ENCODE measurements at regions not wholly inside any gene's neighbourhood (a gene's known extent, or its start where the extent isn't known, plus 50 kb on each side); places are given as distances from the start of the nearest gene placed in this dataset.

DNA sequence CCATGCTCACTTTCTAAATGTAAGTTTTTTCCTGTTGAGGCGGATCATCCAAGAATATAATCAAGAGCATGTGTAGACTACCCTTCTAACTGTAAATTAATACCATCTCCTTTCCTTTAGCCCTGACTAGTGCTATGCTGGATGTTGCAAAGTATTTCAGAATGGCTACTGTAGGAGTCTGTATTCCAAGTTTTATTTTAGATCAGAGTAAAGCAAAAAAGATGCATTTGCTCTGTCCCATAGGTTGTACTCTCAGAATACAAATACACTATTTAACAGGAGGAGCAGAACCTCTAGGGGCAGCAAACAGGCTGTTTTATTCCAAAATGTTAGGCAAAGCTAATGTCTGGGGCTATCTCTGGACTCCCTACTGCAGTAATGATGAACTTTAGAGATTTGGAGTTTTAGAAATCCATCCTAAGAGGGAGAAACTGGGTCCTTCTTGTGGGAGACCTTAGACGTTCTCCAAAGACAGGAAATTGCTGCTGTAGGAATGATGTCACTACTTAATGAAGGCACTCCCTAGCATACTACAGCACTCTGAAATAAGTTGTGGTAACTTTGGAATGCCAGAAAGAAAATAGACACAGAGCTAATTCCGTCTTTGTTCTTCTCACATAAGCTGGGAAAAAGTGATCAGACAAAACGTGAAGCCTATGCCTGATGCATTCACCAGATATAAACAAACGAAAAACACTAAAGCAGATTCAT is 392.4 kb upstream of the HS3ST5 start:
- POLR2A ChIA-PET: no interaction called here
- Histone ChIP-seq H3K27ac (ENCODE audit: low read depth, low read length) (no peak overlapping the region), H2AFZ (ENCODE audit: low read depth, low read length, poor library complexity, severe bottlenecking) (no peak overlapping the region), H3K9ac (ENCODE audit: low read length) (no peak overlapping the region), H3K9me2 (ENCODE audit: insufficient read depth) (no peaks in the 10 kb centered on the region), H4K20me1 (ENCODE audit: insufficient read depth) (no peaks in the 10 kb centered on the region; the same call in 1 of the 2 replicates), H3K4me1 (ENCODE audit: control insufficient read depth in 1 of 2, insufficient read depth in 2 of 2, low read length in 2 of 2) (no peaks in the 10 kb centered on the region), H3K27me3 (ENCODE audit: insufficient read depth, low read length) (no peaks in the 10 kb centered on the region), H3K9me3 (ENCODE audit: control insufficient read depth in 1 of 2, insufficient read depth in 1 of 2, low read depth in 1 of 2, low read length in 2 of 2) (no peaks in the 10 kb centered on the region), H3K36me3 (ENCODE audit: control insufficient read depth in 1 of 2, insufficient read depth in 2 of 2, low read length in 2 of 2) (no peaks in the 10 kb centered on the region), H3K4me3 (replicated peaks in 1 of 2; ENCODE audit: low read depth in 1 of 2, low read length in 2 of 2) (no peak overlapping the region), H3K79me2 (ENCODE audit: insufficient read depth, low read length) (no peaks in the 10 kb centered on the region), H3K4me2 (ENCODE audit: low read length) (no peak overlapping the region)
- TF ChIP-seq, protein P1, sequence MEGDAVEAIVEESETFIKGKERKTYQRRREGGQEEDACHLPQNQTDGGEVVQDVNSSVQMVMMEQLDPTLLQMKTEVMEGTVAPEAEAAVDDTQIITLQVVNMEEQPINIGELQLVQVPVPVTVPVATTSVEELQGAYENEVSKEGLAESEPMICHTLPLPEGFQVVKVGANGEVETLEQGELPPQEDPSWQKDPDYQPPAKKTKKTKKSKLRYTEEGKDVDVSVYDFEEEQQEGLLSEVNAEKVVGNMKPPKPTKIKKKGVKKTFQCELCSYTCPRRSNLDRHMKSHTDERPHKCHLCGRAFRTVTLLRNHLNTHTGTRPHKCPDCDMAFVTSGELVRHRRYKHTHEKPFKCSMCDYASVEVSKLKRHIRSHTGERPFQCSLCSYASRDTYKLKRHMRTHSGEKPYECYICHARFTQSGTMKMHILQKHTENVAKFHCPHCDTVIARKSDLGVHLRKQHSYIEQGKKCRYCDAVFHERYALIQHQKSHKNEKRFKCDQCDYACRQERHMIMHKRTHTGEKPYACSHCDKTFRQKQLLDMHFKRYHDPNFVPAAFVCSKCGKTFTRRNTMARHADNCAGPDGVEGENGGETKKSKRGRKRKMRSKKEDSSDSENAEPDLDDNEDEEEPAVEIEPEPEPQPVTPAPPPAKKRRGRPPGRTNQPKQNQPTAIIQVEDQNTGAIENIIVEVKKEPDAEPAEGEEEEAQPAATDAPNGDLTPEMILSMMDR (IDR thresholded peaks at IDR 0.05 in 2 of 3, conservative IDR thresholded peaks at IDR 0.05 in 1 of 3; ENCODE audit: borderline replicate concordance in 1 of 3, insufficient read depth in 1 of 3, low read depth in 2 of 3, low read length in 2 of 3): no peak
- TF ChIP-seq EZH2phosphoT487 (IDR thresholded peaks at IDR 0.05; ENCODE audit: borderline replicate concordance): no peak
- TF ChIP-seq, protein P2, sequence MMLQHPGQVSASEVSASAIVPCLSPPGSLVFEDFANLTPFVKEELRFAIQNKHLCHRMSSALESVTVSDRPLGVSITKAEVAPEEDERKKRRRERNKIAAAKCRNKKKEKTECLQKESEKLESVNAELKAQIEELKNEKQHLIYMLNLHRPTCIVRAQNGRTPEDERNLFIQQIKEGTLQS (IDR thresholded peaks at IDR 0.05): no peak
- no peak for TF ChIP-seq POLR2AphosphoS5 (IDR thresholded peaks at IDR 0.05; ENCODE audit: low read depth, low read length)
- TF ChIP-seq, protein P3, sequence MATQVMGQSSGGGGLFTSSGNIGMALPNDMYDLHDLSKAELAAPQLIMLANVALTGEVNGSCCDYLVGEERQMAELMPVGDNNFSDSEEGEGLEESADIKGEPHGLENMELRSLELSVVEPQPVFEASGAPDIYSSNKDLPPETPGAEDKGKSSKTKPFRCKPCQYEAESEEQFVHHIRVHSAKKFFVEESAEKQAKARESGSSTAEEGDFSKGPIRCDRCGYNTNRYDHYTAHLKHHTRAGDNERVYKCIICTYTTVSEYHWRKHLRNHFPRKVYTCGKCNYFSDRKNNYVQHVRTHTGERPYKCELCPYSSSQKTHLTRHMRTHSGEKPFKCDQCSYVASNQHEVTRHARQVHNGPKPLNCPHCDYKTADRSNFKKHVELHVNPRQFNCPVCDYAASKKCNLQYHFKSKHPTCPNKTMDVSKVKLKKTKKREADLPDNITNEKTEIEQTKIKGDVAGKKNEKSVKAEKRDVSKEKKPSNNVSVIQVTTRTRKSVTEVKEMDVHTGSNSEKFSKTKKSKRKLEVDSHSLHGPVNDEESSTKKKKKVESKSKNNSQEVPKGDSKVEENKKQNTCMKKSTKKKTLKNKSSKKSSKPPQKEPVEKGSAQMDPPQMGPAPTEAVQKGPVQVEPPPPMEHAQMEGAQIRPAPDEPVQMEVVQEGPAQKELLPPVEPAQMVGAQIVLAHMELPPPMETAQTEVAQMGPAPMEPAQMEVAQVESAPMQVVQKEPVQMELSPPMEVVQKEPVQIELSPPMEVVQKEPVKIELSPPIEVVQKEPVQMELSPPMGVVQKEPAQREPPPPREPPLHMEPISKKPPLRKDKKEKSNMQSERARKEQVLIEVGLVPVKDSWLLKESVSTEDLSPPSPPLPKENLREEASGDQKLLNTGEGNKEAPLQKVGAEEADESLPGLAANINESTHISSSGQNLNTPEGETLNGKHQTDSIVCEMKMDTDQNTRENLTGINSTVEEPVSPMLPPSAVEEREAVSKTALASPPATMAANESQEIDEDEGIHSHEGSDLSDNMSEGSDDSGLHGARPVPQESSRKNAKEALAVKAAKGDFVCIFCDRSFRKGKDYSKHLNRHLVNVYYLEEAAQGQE (IDR thresholded peaks at IDR 0.05; ENCODE audit: low read depth): no peak
- TF ChIP-seq JUND (IDR thresholded peaks at IDR 0.05): no peak
- TF ChIP-seq SIN3A (IDR thresholded peaks at IDR 0.05; ENCODE audit: low read depth): no peak
- TF ChIP-seq ZFX (IDR thresholded peaks at IDR 0.05): no peak
- TF ChIP-seq EGR1 (IDR thresholded peaks at IDR 0.05; ENCODE audit: low read depth): no peak
- intact Hi-C loops (cut with micrococcal nuclease): no loop called here
- DNase-seq (ENCODE audit: low read depth, low spot score) (no peak), ATAC-seq (no peak)
- CTCF ChIA-PET: no interaction called here
- RAD21 ChIA-PET (ENCODE audit: low non-redundant PET in 1 of 2, low total read pairs in 2 of 2, uncharacterized antibody in 2 of 2, unreplicated experiment in 2 of 2): no interaction called here
- no TSS peak for BruUV-seq (replicated peaks)
